WTC11 (cell line): ENCODE measurements at regions not wholly inside any gene's neighbourhood (a gene's known extent, or its start where the extent isn't known, plus 50 kb on each side); places are given as distances from the start of the nearest gene placed in this dataset.

Experiments
- ATAC-seq: fragments of 200-7000 bp; cut with Tn5 transposase; 2 replicates; pipeline ENCODE4 v1.10.0; 2021; ENCODE audit warnings: mild to moderate bottlenecking, moderate library complexity
- CTCF ChIA-PET: fragments of 300-600 bp; sonication (Branson Sonifier 250); formaldehyde crosslinking; loops from one replicate; lab custom pipeline; 2021; ENCODE audit warnings: antibody characterized with exemption; lab: Charles Lee
- POLR2A ChIA-PET: fragments of 350-600 bp; sonication (Branson Sonifier 250); formaldehyde crosslinking; loops from one replicate; lab custom pipeline; 2021; ENCODE audit warnings: antibody characterized with exemption; lab: Charles Lee
- DNase-seq: peaks from one replicate; pipeline ENCODE4 v3.0.0; 2021; ENCODE audit warnings: low spot score
- H3K27ac Mint-ChIP-seq: 2 replicates; pipeline ENCODE4 v1.8.0; 2021; ENCODE audit warnings: mixed read lengths
- H3K27me3 Mint-ChIP-seq: 2 replicates; pipeline ENCODE4 v1.8.0; 2021; ENCODE audit warnings: low read depth, mild to moderate bottlenecking, moderate library complexity, mixed read lengths
- H3K36me3 Mint-ChIP-seq: 2 replicates; pipeline ENCODE4 v1.8.0; 2021; ENCODE audit warnings: mixed read lengths
- H3K4me1 Mint-ChIP-seq: 2 replicates; pipeline ENCODE4 v1.8.0; 2022; ENCODE audit warnings: mixed read lengths
- H3K4me3 Mint-ChIP-seq: 2 replicates; pipeline ENCODE4 v1.8.0; 2021; ENCODE audit warnings: mild to moderate bottlenecking, moderate library complexity, mixed read lengths
- H3K9me3 Mint-ChIP-seq: 2 replicates; pipeline ENCODE4 v1.8.0; 2021; ENCODE audit warnings: mixed read lengths
- CBFB ChIP-seq: sonication (generic); formaldehyde crosslinking; IDR thresholded peaks from 2 replicates; pipeline ENCODE4 v1.8.1; 2022; ENCODE audit warnings: mild to moderate bottlenecking, low read depth, missing genetic modification reagents
- EMX1 ChIP-seq: fragments of 250-450 bp; sonication (Bioruptor Pico); IDR thresholded peaks from 2 replicates; pipeline ENCODE4 v1.8.0; 2021; ENCODE audit warnings: mild to moderate bottlenecking
- GTF2I ChIP-seq: fragments of 250-450 bp; sonication (Bioruptor Pico); conservative IDR thresholded peaks from 2 replicates; pipeline ENCODE4 v1.4.0; 2021; ENCODE audit warnings: mild to moderate bottlenecking
- HMGXB4 ChIP-seq: sonication (generic); formaldehyde crosslinking; IDR thresholded peaks from 2 replicates; pipeline ENCODE4 v1.8.1; 2023; ENCODE audit warnings: mild to moderate bottlenecking, moderate library complexity, missing genetic modification reagents
- KAT7 ChIP-seq: sonication (generic); formaldehyde crosslinking; IDR thresholded peaks from 2 replicates; pipeline ENCODE4 v1.8.1; 2023; ENCODE audit warnings: missing genetic modification reagents, mild to moderate bottlenecking, borderline replicate concordance
- MYBL2 ChIP-seq: sonication (generic); formaldehyde crosslinking; IDR thresholded peaks from 2 replicates; pipeline ENCODE4 v1.8.1; 2023; ENCODE audit warnings: mild to moderate bottlenecking, moderate library complexity, missing genetic modification reagents
- NR2C2 ChIP-seq: sonication (generic); formaldehyde crosslinking; IDR thresholded peaks from 2 replicates; pipeline ENCODE4 v1.8.0; 2022; ENCODE audit warnings: mild to moderate bottlenecking, missing genetic modification reagents
- PRRX2 ChIP-seq: fragments of 250-450 bp; sonication (Bioruptor Pico); IDR thresholded peaks from 2 replicates; pipeline ENCODE4 v1.8.0; 2021; ENCODE audit warnings: mild to moderate bottlenecking
- SMAD3 ChIP-seq: sonication (generic); formaldehyde crosslinking; IDR thresholded peaks from 2 replicates; pipeline ENCODE4 v1.8.0; 2022; ENCODE audit warnings: missing genetic modification reagents, mild to moderate bottlenecking, borderline replicate concordance
- USF2 ChIP-seq: sonication (generic); formaldehyde crosslinking; IDR thresholded peaks from 2 replicates; pipeline ENCODE4 v1.8.1; 2023; ENCODE audit warnings: mild to moderate bottlenecking, missing genetic modification reagents, moderate library complexity
- ZNF263 ChIP-seq: sonication (generic); formaldehyde crosslinking; IDR thresholded peaks from 2 replicates; pipeline ENCODE4 v1.8.1; 2022; ENCODE audit warnings: low read depth, mild to moderate bottlenecking, moderate library complexity, missing genetic modification reagents
- ZNF416 ChIP-seq: fragments of 250-450 bp; sonication (Bioruptor Pico); IDR thresholded peaks from 2 replicates; pipeline ENCODE4 v1.9.0; 2021; ENCODE audit warnings: mild to moderate bottlenecking, inconsistent platforms
- TF ChIP-seq, protein P1 (sequence below): sonication (generic); formaldehyde crosslinking; IDR thresholded peaks from 2 replicates; pipeline ENCODE4 v1.8.0; 2022; ENCODE audit warnings: mild to moderate bottlenecking, missing genetic modification reagents
- TF ChIP-seq, protein P2 (sequence below): sonication (generic); formaldehyde crosslinking; IDR thresholded peaks from 2 replicates; pipeline ENCODE4 v1.8.1; 2023; ENCODE audit warnings: mild to moderate bottlenecking, missing genetic modification reagents
- TF ChIP-seq, protein P3 (sequence below): fragments of 200-600 bp; IDR thresholded peaks from 2 replicates; pipeline ENCODE4 v1.8.0; 2022; ENCODE audit warnings: antibody characterized with exemption

DNA sequence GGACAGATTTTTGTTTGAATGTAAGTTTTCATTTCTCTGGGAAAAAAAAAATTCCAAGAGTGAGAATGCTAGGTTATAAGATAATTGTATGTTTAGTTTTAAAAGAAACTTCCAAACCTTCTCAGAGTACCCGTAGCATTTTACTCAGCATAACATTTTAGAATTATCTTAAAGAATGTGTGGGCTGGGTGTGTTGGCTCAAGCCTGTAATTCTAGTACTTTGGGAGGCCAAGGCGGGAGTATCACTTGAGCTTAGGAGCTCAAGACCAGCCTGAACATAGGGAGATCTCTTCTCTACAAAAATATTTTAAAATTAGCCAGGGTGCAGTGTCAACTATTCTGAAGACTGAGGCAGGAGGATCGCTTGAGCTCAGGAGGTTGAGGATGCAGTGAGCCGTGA lies 57.4 kb upstream of the RMP24 start (continued):
- TF ChIP-seq, protein P1, sequence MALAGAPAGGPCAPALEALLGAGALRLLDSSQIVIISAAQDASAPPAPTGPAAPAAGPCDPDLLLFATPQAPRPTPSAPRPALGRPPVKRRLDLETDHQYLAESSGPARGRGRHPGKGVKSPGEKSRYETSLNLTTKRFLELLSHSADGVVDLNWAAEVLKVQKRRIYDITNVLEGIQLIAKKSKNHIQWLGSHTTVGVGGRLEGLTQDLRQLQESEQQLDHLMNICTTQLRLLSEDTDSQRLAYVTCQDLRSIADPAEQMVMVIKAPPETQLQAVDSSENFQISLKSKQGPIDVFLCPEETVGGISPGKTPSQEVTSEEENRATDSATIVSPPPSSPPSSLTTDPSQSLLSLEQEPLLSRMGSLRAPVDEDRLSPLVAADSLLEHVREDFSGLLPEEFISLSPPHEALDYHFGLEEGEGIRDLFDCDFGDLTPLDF = no peak
- no peak for TF ChIP-seq KAT7
- no peak for TF ChIP-seq EMX1 (CRISPR knock-in tag)
- TF ChIP-seq ZNF416 (CRISPR knock-in tag) = no peak
- TF ChIP-seq CBFB (CRISPR knock-in tag) = no peak

DNA sequence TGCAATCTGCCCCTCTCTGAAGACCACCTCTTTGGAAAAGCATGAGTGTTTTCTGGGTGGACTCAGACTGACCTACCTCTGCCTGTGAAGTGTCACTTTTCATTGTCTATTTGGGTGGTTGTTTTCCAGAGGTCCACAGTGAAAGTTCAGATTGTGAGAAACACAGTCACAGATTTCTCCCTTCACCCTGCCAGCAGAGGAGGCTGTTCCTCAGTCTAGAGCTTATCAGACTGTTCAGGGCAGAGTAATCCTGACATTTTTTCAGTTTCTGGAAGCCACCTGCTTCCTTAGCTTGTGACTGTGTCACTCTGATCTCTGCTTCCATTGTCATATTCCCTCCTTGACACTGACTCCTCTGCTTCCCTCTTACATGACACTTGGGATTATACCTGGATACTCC lies 55.4 kb upstream of the RMP24 start:
- no peaks in the 10 kb centered on the region for H3K9me3 Mint-ChIP-seq
- no peak for DNase-seq
- POLR2A ChIA-PET = no interaction called here
- H3K4me1 Mint-ChIP-seq = peaks cover 20% of the 10 kb centered on the region
- H3K27me3 Mint-ChIP-seq = no peaks in the 10 kb centered on the region
- H3K4me3 Mint-ChIP-seq = no peak overlapping the region
- peak; percentile 66 for ATAC-seq
- 0 out of 2 replicates have a peak overlapping the region, but pooled peaks have one; percentile 17 for H3K27ac Mint-ChIP-seq
- peaks cover 2% of the 10 kb centered on the region for H3K36me3 Mint-ChIP-seq
- TF ChIP-seq MYBL2 (CRISPR knock-in tag) = no peak
- TF ChIP-seq, all 79 proteins: peak for 0
- CTCF ChIA-PET = interaction anchor here (0.5 to 3.0 kb wide), 7 partner anchors 9 to 160 kb away, joined by 3 to 19 read pairs (median 4); no protein-coding TSS in a partner anchor

GRCh38 chr18:35918564-35918963 lies 53.9 kb upstream of the RMP24 start:
- H3K27ac Mint-ChIP-seq = no peak overlapping the region
- no peaks in the 10 kb centered on the region for H3K27me3 Mint-ChIP-seq
- peaks cover 16% of the 10 kb centered on the region for H3K36me3 Mint-ChIP-seq
- TF ChIP-seq GTF2I (CRISPR knock-in tag) = no peak
- no peak for TF ChIP-seq HMGXB4
- no peak for TF ChIP-seq USF2
- TF ChIP-seq, protein P2, sequence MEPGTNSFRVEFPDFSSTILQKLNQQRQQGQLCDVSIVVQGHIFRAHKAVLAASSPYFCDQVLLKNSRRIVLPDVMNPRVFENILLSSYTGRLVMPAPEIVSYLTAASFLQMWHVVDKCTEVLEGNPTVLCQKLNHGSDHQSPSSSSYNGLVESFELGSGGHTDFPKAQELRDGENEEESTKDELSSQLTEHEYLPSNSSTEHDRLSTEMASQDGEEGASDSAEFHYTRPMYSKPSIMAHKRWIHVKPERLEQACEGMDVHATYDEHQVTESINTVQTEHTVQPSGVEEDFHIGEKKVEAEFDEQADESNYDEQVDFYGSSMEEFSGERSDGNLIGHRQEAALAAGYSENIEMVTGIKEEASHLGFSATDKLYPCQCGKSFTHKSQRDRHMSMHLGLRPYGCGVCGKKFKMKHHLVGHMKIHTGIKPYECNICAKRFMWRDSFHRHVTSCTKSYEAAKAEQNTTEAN (CRISPR knock-in tag) = no peak
- no peak for TF ChIP-seq PRRX2 (CRISPR knock-in tag)
- TF ChIP-seq SMAD3 (CRISPR knock-in tag) = no peak
- TF ChIP-seq, protein P3, sequence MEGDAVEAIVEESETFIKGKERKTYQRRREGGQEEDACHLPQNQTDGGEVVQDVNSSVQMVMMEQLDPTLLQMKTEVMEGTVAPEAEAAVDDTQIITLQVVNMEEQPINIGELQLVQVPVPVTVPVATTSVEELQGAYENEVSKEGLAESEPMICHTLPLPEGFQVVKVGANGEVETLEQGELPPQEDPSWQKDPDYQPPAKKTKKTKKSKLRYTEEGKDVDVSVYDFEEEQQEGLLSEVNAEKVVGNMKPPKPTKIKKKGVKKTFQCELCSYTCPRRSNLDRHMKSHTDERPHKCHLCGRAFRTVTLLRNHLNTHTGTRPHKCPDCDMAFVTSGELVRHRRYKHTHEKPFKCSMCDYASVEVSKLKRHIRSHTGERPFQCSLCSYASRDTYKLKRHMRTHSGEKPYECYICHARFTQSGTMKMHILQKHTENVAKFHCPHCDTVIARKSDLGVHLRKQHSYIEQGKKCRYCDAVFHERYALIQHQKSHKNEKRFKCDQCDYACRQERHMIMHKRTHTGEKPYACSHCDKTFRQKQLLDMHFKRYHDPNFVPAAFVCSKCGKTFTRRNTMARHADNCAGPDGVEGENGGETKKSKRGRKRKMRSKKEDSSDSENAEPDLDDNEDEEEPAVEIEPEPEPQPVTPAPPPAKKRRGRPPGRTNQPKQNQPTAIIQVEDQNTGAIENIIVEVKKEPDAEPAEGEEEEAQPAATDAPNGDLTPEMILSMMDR = no peak
- no peak for TF ChIP-seq NR2C2 (CRISPR knock-in tag)
- TF ChIP-seq ZNF263 (CRISPR knock-in tag) = no peak
- H3K4me1 Mint-ChIP-seq = peaks cover 15% of the 10 kb centered on the region
- ChIA-PET POLR2A (interaction anchor here (0.7 kb wide), 1 partner anchor 722 kb away, joined by 3 read pairs; no protein-coding TSS in a partner anchor), CTCF (interaction anchor here (1.7 kb wide), 1 partner anchor 162 kb away, joined by 5 read pairs; no protein-coding TSS in a partner anchor)
- DNase-seq (no peak), ATAC-seq (no peak)
- H3K4me3 Mint-ChIP-seq = no peak overlapping the region
- no peaks in the 10 kb centered on the region; the same call in 1 of the 2 replicates for H3K9me3 Mint-ChIP-seq
